ENCODE measurements at regions not wholly inside any gene's neighbourhood (a gene's known extent, or its start where the extent isn't known, plus 50 kb on each side); places are given as distances from the start of the nearest gene placed in this dataset.

DNA sequence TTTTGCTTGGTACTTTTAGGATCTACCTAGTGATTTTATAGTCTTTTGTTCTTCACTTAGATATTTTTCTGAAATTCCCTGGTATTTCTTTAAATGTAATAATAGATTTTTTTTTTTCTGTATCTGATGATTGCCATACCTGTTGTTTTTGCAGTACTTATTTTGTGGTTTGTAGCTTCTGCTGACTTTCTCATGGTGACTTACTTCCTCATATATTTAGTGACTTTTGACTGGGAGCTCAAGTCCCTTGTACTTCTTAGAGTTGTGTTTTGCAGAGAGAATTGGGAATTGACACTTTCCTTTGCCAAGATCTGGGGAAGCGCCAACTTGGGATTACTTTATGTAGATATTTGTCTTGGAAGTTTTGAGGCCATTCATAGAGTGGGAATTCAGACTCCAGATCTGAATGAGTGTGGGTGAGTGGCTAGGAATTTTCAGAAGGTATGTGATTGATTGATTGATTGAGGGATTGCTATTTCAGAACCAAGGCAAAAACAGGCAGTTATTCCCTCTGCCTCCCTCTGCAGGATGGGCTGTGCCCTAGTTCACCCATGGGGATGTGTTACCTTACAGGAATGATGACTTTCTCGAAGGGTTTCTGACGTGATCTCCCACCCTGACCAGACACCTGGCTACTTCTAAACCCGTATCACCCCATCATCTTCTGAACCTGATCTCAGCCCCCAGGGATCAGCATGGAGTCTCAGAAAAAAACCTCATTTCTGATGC, 219.5 kb downstream of the URB2 start:
- ChIA-PET CTCF (no interaction called here), POLR2A (no interaction called here)
- no peaks in the 10 kb centered on the region for H3K9me3 Mint-ChIP-seq
- DNase-seq (no peak), ATAC-seq (no peak)
- H3K27ac Mint-ChIP-seq, result no peak overlapping the region
- no peaks in the 10 kb centered on the region for H3K36me3 Mint-ChIP-seq (ENCODE audit: low read depth)
- peaks cover 13% of the 10 kb centered on the region for H3K27me3 Mint-ChIP-seq
- no peak overlapping the region for H3K4me3 Mint-ChIP-seq
- intact Hi-C loops (cut with micrococcal nuclease), result no loop called here
- no peaks in the 10 kb centered on the region for H3K4me1 Mint-ChIP-seq (ENCODE audit: low read depth)
- TF ChIP-seq, protein P1, sequence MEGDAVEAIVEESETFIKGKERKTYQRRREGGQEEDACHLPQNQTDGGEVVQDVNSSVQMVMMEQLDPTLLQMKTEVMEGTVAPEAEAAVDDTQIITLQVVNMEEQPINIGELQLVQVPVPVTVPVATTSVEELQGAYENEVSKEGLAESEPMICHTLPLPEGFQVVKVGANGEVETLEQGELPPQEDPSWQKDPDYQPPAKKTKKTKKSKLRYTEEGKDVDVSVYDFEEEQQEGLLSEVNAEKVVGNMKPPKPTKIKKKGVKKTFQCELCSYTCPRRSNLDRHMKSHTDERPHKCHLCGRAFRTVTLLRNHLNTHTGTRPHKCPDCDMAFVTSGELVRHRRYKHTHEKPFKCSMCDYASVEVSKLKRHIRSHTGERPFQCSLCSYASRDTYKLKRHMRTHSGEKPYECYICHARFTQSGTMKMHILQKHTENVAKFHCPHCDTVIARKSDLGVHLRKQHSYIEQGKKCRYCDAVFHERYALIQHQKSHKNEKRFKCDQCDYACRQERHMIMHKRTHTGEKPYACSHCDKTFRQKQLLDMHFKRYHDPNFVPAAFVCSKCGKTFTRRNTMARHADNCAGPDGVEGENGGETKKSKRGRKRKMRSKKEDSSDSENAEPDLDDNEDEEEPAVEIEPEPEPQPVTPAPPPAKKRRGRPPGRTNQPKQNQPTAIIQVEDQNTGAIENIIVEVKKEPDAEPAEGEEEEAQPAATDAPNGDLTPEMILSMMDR (IDR thresholded peaks at IDR 0.05), result no peak

GRCh38 chr1:229846351-229846750, 220.3 kb downstream of the URB2 start:
- DNase-seq, result no peak
- no peaks in the 10 kb centered on the region for H3K36me3 Mint-ChIP-seq (ENCODE audit: low read depth)
- peaks cover 13% of the 10 kb centered on the region for H3K27me3 Mint-ChIP-seq
- no peak overlapping the region for H3K4me3 Mint-ChIP-seq
- TF ChIP-seq, protein P1 (IDR thresholded peaks at IDR 0.05), result no peak
- no peak overlapping the region for H3K27ac Mint-ChIP-seq
- ChIA-PET POLR2A (no interaction called here), CTCF (no interaction called here)
- no peaks in the 10 kb centered on the region for H3K4me1 Mint-ChIP-seq (ENCODE audit: low read depth)
- no peaks in the 10 kb centered on the region for H3K9me3 Mint-ChIP-seq
- ATAC-seq, result no peak
- intact Hi-C loops (cut with micrococcal nuclease), result no loop called here

- Mint-ChIP-seq H3K36me3 (ENCODE audit: low read depth) (no peaks in the 10 kb centered on the region), H3K27ac (no peak overlapping the region), H3K9me3 (no peaks in the 10 kb centered on the region), H3K4me3 (no peak overlapping the region), H3K27me3 (peaks cover 13% of the 10 kb centered on the region), H3K4me1 (ENCODE audit: low read depth) (no peaks in the 10 kb centered on the region)
- ATAC-seq (peak; percentile 34), DNase-seq (peak; percentile 17)
- ChIA-PET POLR2A (no interaction called here), CTCF (interaction anchor here (0.6 to 2.0 kb wide), 15 partner anchors 11 to 378 kb away, joined by 3 to 7 read pairs (median 3); no protein-coding TSS in a partner anchor)
- intact Hi-C loops (cut with micrococcal nuclease), result no loop called here
- TF ChIP-seq, protein P1 (IDR thresholded peaks at IDR 0.05), result peak; percentile 57
These were observed 218.0 kb upstream of the GALNT2 start for GRCh38 chr1:229848752-229849677.

- ChIA-PET POLR2A (no interaction called here), CTCF (no interaction called here)
- ATAC-seq, result no peak
- peaks cover 6% of the 10 kb centered on the region for H3K4me1 Mint-ChIP-seq (ENCODE audit: low read depth)
- H3K27ac Mint-ChIP-seq, result no peak overlapping the region
- H3K4me3 Mint-ChIP-seq, result no peak overlapping the region
- H3K36me3 Mint-ChIP-seq (ENCODE audit: low read depth), result no peaks in the 10 kb centered on the region
- TF ChIP-seq, protein P1 (IDR thresholded peaks at IDR 0.05), result no peak
- intact Hi-C loops (cut with micrococcal nuclease), result no loop called here
- no peaks in the 10 kb centered on the region for H3K9me3 Mint-ChIP-seq
- no peak for DNase-seq
- peaks cover 5% of the 10 kb centered on the region for H3K27me3 Mint-ChIP-seq
These were observed 215.5 kb upstream of the GALNT2 start for GRCh38 chr1:229851511-229851910.

DNA sequence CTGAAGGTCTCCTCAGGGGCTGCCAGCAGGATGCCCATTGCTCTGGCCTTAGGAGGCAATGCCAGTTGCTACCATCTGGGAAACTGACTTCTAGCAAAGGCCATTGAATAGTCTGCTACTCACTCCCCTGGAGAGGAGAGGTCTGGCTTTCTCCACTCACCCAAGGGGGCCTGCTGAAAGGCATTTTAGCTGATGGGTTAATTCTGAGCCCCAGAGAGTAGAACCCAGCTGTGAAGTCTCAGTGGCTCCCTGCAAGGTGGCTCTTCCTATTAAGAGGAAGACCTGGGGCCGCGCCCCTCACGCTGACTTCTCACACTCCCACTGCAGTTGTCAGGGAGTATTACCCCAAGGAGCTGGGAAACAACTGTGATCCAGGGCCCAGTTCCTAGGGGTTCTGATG, 213.3 kb upstream of the GALNT2 start:
- Mint-ChIP-seq H3K27ac (no peak overlapping the region), H3K4me1 (ENCODE audit: low read depth) (peaks cover 8% of the 10 kb centered on the region), H3K4me3 (no peak overlapping the region), H3K27me3 (peaks cover 3% of the 10 kb centered on the region), H3K9me3 (no peaks in the 10 kb centered on the region), H3K36me3 (ENCODE audit: low read depth) (no peaks in the 10 kb centered on the region)
- ChIA-PET POLR2A (interaction anchor here (1.1 kb wide), 1 partner anchor 18 kb away, joined by 3 read pairs; no protein-coding TSS in a partner anchor), CTCF (interaction anchor here (1.1 kb wide), 1 partner anchor 18 kb away, joined by 3 read pairs; no protein-coding TSS in a partner anchor)
- intact Hi-C loops (cut with micrococcal nuclease), result no loop called here
- ATAC-seq, result no peak
- no peak for DNase-seq
- TF ChIP-seq, protein P1 (IDR thresholded peaks at IDR 0.05), result no peak

All from activated CD8-positive, alpha-beta T cell treated with anti-CD3 and anti-CD28 coated beads for 36 hours (primary cell).